ENCODE measurements at regions not wholly inside any gene's neighbourhood (a gene's known extent, or its start where the extent isn't known, plus 50 kb on each side); places are given as distances from the start of the nearest gene placed in this dataset.
"Not testable (repeated sequence)": the region's sequence is repeated elsewhere in the genome, so short reads cannot be mapped to it uniquely, and the experiment has no call there.

DNA sequence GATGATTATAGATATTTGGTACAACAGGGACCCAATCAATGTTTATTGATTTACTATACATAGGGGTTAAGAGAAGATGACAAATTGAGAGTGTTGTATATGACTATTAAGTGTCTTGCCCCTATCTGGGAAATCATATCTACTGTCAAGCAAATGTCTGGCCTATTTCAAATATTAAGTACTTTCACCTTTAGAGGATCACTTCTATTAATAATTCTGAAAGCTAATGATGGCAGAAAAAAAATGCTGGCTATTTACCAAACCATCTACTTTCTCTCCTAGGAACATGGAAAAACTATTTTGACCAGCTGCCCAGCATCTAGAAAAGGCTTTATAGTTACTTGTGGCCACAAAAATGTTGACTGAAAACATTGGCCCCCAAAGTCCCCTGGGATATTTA is 632.3 kb upstream of the ZNF385D start:
- no peak for DNase-seq (ENCODE audit: low spot score)

DNA sequence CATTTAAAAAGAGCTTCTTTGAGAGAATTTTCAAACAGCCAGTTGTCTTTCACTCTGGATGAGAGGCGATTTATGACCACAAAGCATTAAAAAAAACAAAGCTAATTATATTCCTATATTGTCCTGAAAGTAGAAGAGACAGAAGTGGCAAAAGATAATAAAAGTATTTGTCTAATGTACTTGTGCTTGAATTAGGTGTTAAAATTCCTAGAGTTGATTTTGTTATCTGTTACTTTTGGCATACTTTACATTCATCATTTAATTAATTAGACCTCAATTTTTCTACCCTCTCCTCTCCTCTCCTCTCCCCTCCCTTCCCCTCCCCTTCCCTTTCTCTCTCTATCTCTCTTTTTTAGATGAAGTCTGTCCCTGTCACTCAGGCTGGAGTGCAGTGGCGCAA is 635.1 kb upstream of the ZNF385D start:
- DNase-seq (ENCODE audit: low spot score): no peak

GRCh38 chr3:22392286-22392685 is 641.3 kb upstream of the ZNF385D start:
- no peak for DNase-seq (ENCODE audit: low spot score)

DNA sequence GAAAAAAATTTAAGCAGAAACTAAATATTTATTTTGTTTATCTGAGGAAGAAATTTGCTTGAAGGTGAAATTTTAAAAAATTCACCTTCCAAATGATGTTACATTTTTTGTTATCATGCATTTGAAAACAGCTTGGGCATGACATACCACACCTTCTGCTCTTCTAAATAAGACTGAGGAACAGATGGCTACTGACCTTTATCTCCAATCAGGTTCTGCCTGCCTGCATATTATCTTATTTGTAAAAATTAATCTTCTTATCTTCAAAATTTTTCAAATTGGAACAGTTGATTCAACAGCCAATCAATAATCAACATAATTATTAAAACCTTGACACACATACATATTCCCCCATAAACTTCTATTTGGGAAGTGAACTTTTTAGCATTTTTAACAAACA is 641.8 kb upstream of the ZNF385D start:
- DNase-seq (ENCODE audit: low spot score): no peak

GRCh38 chr3:22399566-22399965 is 648.6 kb upstream of the ZNF385D start:
- no peak for DNase-seq (ENCODE audit: low spot score)

- no peak for DNase-seq (ENCODE audit: low spot score)
Observed at GRCh38 chr3:22401499-22401898, 650.5 kb upstream of the ZNF385D start.

DNA sequence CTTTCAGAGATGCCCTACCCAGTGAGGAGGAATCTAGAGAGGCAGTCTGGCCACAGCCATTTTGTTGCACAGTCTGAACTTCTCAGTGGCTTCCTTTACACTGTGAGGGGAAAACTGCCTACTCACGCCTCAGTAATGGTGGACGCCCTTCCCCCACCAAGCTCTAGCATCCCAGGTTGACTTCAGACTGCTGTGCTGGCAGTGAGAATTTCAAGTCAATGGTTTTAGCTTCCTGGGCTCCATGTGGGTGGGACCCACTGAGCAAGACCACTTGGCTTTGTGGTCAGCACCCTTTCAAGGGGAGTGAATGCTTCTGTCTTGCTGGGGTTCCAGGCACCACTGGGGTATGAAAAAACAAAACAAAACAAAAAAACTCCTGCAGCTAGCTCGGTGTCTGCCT is 663.2 kb upstream of the ZNF385D start:
- no peak for DNase-seq (ENCODE audit: low spot score)

DNA sequence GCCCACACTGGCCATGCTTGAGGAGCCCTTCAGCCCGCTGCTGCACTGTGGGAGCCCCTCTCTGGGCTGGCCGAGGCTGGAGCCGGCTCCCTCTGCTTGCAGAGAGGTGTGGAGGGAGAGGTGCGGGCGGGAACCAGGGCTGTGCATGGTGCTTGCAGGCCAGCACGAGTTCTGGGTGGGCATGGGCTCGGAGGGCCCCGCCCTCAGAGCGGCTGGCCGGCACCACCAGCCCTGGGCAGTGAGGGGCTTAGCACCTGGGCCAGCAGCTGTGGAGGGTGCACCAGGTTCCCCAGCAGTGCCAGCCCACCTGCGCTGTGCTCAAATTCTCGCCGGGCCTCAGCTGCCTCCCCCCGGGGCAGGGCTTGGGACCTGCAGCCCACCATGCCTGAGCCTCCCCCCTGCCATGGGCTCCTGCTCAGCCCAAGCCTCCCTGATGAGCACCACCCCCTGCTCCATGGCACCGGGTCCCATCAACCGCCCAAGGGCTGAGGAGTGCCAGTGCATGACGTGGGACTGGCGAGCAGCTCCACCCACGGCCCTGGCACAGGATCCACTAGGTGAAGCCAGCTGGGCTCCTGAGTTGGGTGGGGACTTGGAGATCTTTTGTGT is 665.9 kb upstream of the ZNF385D start:
- not testable (repeated sequence) for DNase-seq (ENCODE audit: low spot score)

GRCh38 chr3:22419261-22419660 is 668.3 kb upstream of the ZNF385D start:
- no peak for DNase-seq (ENCODE audit: low spot score)

DNA sequence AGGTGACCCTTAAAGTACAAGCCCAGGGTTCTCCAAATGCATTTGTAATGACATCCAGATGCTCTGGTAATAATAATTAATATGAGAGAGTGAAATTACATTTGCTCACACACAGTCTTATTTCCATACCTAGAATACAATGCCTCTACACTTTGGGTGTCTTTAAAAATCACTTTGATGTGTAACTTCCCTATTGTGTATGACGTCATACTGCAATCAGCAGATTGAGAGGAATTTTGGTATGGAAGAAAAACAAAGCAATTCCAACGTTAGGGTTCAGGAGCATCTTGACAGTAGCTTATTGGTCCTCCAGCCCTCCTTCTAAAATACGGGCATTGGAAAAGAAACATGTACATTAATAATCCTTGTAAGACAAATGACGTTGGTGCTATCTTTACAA is 670.6 kb upstream of the ZNF385D start:
- no peak for DNase-seq (ENCODE audit: low spot score)

GRCh38 chr3:22431334-22431733 is 680.3 kb upstream of the ZNF385D start:
- DNase-seq (ENCODE audit: low spot score): no peak

- DNase-seq (ENCODE audit: low spot score): no peak
Observed at GRCh38 chr3:22439626-22440025, 688.6 kb upstream of the ZNF385D start.

GRCh38 chr3:22441711-22442110 is 690.7 kb upstream of the ZNF385D start:
- DNase-seq (ENCODE audit: low spot score): no peak

GRCh38 chr3:22443571-22444233 is 692.7 kb upstream of the ZNF385D start:
- no peak for DNase-seq (ENCODE audit: low spot score)

DNA sequence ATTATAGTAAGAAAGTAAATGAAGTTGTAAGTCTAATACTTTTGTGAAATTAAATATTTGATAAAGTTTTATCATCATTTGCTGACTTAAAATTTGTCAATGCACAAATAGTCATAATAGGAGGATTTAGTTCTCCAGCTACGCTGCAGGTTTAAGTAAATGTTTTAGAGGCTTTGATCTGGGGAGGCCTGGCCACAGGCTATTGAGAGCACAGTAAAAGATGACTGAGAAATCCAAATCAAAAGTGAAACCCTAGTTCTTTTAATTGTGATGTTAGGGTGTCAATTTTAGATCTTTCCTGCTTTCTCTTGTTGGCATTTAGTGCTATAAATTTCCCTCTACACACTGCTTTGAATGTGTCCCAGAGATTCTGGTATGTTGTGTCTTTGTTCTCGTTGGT is 694.3 kb upstream of the ZNF385D start:
- not testable (repeated sequence) for DNase-seq (ENCODE audit: low spot score)

GRCh38 chr3:22450786-22451400 is 699.9 kb upstream of the ZNF385D start:
- DNase-seq (ENCODE audit: low spot score): no peak

- DNase-seq (ENCODE audit: low spot score): no peak
Observed at GRCh38 chr3:22451501-22451900, 700.5 kb upstream of the ZNF385D start.

DNA sequence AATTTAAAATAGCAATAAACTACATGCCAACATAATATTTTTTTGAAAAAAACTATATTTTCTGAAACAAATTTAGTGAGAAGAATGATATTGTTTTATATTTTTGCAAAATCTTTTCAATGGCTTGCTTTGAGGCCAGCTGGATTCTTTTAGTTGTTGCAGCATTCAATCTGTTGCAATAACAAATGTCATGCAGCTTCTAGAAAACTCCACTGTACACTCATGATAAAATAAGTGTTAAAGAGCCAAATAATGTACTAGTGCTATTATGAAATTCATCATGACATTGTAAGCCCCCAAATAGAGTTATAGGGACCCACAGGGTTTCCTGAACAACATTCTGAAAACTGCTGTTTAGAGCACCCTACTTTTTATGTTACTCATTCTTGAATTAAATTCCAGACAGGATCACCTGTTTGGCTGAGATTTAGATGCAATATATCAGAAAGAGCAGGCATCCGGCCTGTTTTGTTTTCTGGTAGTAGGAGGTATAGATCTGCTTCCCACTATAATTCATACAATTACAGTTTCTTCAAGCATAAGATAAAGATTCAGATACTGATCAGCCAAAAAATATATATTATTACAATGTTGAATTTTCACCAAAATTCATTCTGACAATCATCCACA is 703.0 kb upstream of the ZNF385D start:
- DNase-seq (ENCODE audit: low spot score): no peak

GRCh38 chr3:22469995-22470394 is 719.0 kb upstream of the ZNF385D start:
- DNase-seq (ENCODE audit: low spot score): no peak

- DNase-seq (ENCODE audit: low spot score): no peak
Observed at GRCh38 chr3:22471557-22471956, 720.5 kb upstream of the ZNF385D start.

GRCh38 chr3:22474706-22475445 is 723.9 kb upstream of the ZNF385D start:
- DNase-seq (ENCODE audit: low spot score): no peak

DNA sequence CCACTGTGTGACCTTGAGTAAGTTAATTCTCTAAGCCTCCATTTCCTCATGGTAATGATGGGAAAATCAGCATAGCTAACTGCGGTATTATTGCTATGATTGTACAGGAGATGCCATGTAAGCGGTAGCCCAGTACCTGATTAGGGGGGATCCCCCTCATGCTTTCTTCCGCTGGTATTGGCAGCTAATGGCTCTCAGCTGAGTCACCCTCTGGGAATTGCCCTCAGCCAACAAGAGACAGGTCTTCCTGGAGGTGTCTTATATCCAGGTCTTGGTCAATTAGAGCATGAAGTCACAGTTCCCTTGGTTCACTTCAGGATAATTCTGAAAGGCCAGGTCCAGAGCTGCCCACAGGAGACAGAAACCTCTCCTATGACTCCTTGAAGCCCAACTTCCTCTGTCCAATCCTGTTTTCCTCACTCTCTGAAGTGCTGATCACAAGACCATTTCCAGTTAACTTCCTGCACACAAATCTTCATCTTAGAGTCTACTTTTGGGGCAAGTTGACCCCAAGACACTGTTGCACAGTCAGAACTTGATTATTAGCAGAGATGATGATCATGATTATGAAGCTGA is 724.7 kb upstream of the ZNF385D start:
- no peak for DNase-seq (ENCODE audit: low spot score)
